Hepatocyte (in vitro differentiated cells): ENCODE measurements at regions not wholly inside any gene's neighbourhood (a gene's known extent, or its start where the extent isn't known, plus 50 kb on each side); places are given as distances from the start of the nearest gene placed in this dataset.

Source experiments
- DNase-seq: peaks from one replicate; pipeline ENCODE4 v3.0.0-alpha.2; 2016; ENCODE audit warnings: low spot score
- H2AFZ ChIP-seq: fragments of 200-600 bp; sonication (generic); 2 replicates; pipeline ENCODE4 v1.6.0; 2016; ENCODE audit warnings: antibody characterized with exemption, mild to moderate bottlenecking
- H3K27ac ChIP-seq: fragments of 200-600 bp; sonication (generic); 2 replicates; pipeline ENCODE4 v1.5.1; 2016; ENCODE audit warnings: mild to moderate bottlenecking
- H3K27me3 ChIP-seq: fragments of 200-600 bp; sonication (generic); 2 replicates; pipeline ENCODE4 v1.6.1; 2016
- H3K36me3 ChIP-seq: fragments of 200-600 bp; sonication (generic); replicated peaks from 2 replicates; pipeline ENCODE4 v1.5.1; 2016; ENCODE audit warnings: low read depth; ENCODE audit not compliant: insufficient read depth
- H3K4me1 ChIP-seq: fragments of 200-600 bp; sonication (generic); 2 replicates; pipeline ENCODE4 v1.5.1; 2016; ENCODE audit warnings: mild to moderate bottlenecking, moderate library complexity; ENCODE audit not compliant: insufficient read depth
- H3K4me2 ChIP-seq: fragments of 200-600 bp; sonication (generic); 2 replicates; pipeline ENCODE4 v1.6.0; 2016
- H3K4me3 ChIP-seq: fragments of 200-600 bp; sonication (generic); 2 replicates; pipeline ENCODE4 v1.5.1; 2016; ENCODE audit warnings: mild to moderate bottlenecking
- H3K79me2 ChIP-seq: fragments of 200-600 bp; sonication (generic); 2 replicates; pipeline ENCODE4 v1.6.0; 2017; ENCODE audit warnings: mild to moderate bottlenecking
- H3K9me2 ChIP-seq: fragments of 200-600 bp; sonication (generic); replicated peaks from 2 replicates; pipeline ENCODE4 v1.6.0; 2017; ENCODE audit warnings: mild to moderate bottlenecking; ENCODE audit not compliant: insufficient read depth
- H3K9me3 ChIP-seq: fragments of 200-600 bp; sonication (generic); 2 replicates; pipeline ENCODE4 v1.5.1; 2016; ENCODE audit warnings: low read depth, mild to moderate bottlenecking
- H4K20me1 ChIP-seq: fragments of 200-600 bp; sonication (generic); 2 replicates; pipeline ENCODE4 v1.6.0; 2016; ENCODE audit warnings: mild to moderate bottlenecking; ENCODE audit not compliant: insufficient read depth, poor library complexity, severe bottlenecking
- EZH2 ChIP-seq: fragments of 200-600 bp; sonication (generic); IDR thresholded peaks from 2 replicates; pipeline ENCODE4 v1.6.1; 2016; ENCODE audit warnings: antibody characterized with exemption, mild to moderate bottlenecking, borderline replicate concordance
- EZH2phosphoT487 ChIP-seq: fragments of 200-600 bp; sonication (generic); IDR thresholded peaks from one replicate; pipeline ENCODE4 v1.6.1; 2018; ENCODE audit warnings: antibody characterized with exemption, mild to moderate bottlenecking, low read depth, moderate library complexity; ENCODE audit not compliant: unreplicated experiment, severe bottlenecking
- WGBS: methylation state at CpG from one replicate; pipeline ENCODE4 v1.1.6; 2016; ENCODE audit warnings: low lambda C conversion rate; ENCODE audit errors: missing lambda C conversion rate; 5-methylcytosine and 5-hydroxymethylcytosine counted together
- TF ChIP-seq, protein P1 (sequence below): fragments of 200-600 bp; sonication (generic); IDR thresholded peaks from 2 replicates; pipeline ENCODE4 v1.5.1; 2016; ENCODE audit warnings: antibody characterized with exemption, mild to moderate bottlenecking; ENCODE audit not compliant: poor library complexity

DNA sequence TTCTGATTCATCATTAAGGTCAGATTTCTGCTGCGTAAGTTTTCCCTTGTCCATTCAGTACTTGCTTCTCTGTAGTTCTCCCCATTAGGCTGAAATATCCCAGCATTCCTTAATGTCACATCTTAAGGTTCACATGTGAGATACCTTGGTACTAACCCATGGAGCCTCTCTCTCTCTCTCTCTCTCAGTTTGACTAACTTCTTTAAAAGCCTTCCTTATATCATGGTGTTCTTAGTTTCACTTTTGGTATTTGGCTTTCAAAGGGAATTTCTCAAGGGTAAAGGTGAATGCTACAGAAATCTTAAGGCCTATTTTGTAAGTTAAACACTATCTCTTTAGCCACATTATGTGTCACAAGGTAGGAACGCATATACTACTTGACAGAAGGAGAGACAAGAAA is 427.3 kb upstream of the ZNF717 start:
- no peaks in the 10 kb centered on the region for H3K9me2 ChIP-seq
- TF ChIP-seq, protein P1, sequence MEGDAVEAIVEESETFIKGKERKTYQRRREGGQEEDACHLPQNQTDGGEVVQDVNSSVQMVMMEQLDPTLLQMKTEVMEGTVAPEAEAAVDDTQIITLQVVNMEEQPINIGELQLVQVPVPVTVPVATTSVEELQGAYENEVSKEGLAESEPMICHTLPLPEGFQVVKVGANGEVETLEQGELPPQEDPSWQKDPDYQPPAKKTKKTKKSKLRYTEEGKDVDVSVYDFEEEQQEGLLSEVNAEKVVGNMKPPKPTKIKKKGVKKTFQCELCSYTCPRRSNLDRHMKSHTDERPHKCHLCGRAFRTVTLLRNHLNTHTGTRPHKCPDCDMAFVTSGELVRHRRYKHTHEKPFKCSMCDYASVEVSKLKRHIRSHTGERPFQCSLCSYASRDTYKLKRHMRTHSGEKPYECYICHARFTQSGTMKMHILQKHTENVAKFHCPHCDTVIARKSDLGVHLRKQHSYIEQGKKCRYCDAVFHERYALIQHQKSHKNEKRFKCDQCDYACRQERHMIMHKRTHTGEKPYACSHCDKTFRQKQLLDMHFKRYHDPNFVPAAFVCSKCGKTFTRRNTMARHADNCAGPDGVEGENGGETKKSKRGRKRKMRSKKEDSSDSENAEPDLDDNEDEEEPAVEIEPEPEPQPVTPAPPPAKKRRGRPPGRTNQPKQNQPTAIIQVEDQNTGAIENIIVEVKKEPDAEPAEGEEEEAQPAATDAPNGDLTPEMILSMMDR: no peak
- TF ChIP-seq EZH2phosphoT487: no peak
- no peak for TF ChIP-seq EZH2
- 88% methylated on average over 2 of the region's 2 CpGs for WGBS

DNA sequence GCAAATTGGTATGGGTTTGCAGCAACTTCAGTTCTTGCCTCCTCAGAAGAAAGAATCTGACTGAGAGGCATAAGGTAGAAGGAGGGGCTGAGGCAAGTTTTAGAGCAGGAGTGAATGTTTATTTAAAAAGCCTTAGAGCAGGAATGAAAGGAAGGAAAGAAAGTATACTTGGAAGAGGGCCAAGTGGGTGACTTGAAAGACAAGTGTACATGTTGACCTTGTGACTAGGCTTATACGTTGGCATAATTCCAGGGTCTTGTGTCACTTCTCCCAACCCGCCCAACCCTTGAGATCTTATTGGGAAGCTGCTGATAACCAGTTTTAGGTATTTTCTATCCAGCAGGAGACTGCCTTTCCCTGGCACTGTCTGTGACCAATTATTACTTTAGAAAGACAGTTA is 436.9 kb upstream of the ZNF717 start:
- Histone ChIP-seq H3K27me3 (no peaks in the 10 kb centered on the region), H2AFZ (no peak overlapping the region), H3K9me2 (no peaks in the 10 kb centered on the region), H3K9me3 (no peaks in the 10 kb centered on the region), H4K20me1 (no peaks in the 10 kb centered on the region), H3K79me2 (no peaks in the 10 kb centered on the region), H3K4me2 (no peak overlapping the region), H3K4me3 (no peak overlapping the region), H3K27ac (no peak overlapping the region), H3K36me3 (no peaks in the 10 kb centered on the region), H3K4me1 (no peaks in the 10 kb centered on the region)
- WGBS: 51% methylated on average over 2 of the region's 2 CpGs
- TF ChIP-seq EZH2phosphoT487 (no peak), EZH2 (no peak)
- TF ChIP-seq, protein P1: no peak
- DNase-seq: peak; percentile 68

More for the DNA sequence above, 427.3 kb upstream of the ZNF717 start:
- Histone ChIP-seq H3K4me2 (no peak overlapping the region), H3K27me3 (no peaks in the 10 kb centered on the region), H3K27ac (no peak overlapping the region), H3K79me2 (no peaks in the 10 kb centered on the region), H4K20me1 (no peaks in the 10 kb centered on the region), H3K4me1 (no peaks in the 10 kb centered on the region), H3K36me3 (no peaks in the 10 kb centered on the region), H3K4me3 (no peak overlapping the region), H2AFZ (no peak overlapping the region), H3K9me3 (no peaks in the 10 kb centered on the region)
- no peak for DNase-seq

DNA sequence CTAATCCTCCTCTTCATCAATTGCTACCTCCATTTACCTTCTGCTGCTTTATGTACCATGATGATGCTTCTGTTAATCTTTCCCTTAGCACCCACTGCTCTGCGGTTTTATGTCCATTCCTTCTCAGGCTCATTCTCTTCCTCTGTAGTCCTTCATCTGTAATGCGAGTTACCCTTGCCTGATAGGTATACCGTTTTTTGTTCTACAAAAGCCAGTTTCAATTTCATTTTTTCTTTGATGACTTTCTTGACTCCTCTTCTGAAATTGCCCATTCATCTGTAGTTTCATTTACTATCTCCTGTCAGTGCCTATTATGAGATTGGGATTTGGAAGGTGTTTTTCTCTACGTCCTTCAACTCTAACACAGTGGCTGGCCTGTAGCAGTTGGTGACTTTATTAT is 445.9 kb upstream of the ZNF717 start:
- Histone ChIP-seq H3K9me2 (no peaks in the 10 kb centered on the region), H3K4me1 (no peaks in the 10 kb centered on the region), H2AFZ (no peak overlapping the region), H3K27me3 (no peaks in the 10 kb centered on the region), H3K9me3 (no peaks in the 10 kb centered on the region), H3K4me3 (no peak overlapping the region), H3K4me2 (no peak overlapping the region), H4K20me1 (no peaks in the 10 kb centered on the region), H3K27ac (no peak overlapping the region), H3K36me3 (no peaks in the 10 kb centered on the region), H3K79me2 (no peaks in the 10 kb centered on the region)
- no peak for DNase-seq
- 94% methylated on average over 4 of the region's 4 CpGs for WGBS
- TF ChIP-seq, protein P1: no peak
- TF ChIP-seq EZH2phosphoT487: no peak
- no peak for TF ChIP-seq EZH2
